Osteoblast (primary cell): ENCODE measurements at regions not wholly inside any gene's neighbourhood (a gene's known extent, or its start where the extent isn't known, plus 50 kb on each side); places are given as distances from the start of the nearest gene placed in this dataset.

Experiments
- DNase-seq: peaks from one replicate; pipeline ENCODE4 v3.0.0; 2011; ENCODE audit warnings: low spot score, mixed read lengths; ENCODE audit not compliant: insufficient read length; ENCODE audit errors: missing footprints
- H2AFZ ChIP-seq: 2 replicates; pipeline ENCODE4 v1.6.0; 2011; ENCODE audit warnings: mild to moderate bottlenecking, low read length
- H3K27ac ChIP-seq: 2 replicates; pipeline ENCODE4 v1.5.1; 2011; ENCODE audit warnings: mild to moderate bottlenecking, low read depth, low read length, moderate library complexity
- H3K27me3 ChIP-seq: 2 replicates; pipeline ENCODE4 v1.6.0; 2012; ENCODE audit warnings: mild to moderate bottlenecking, control low read depth, inconsistent platforms, low read length, moderate library complexity; ENCODE audit not compliant: insufficient read depth
- H3K36me3 ChIP-seq: 2 replicates; pipeline ENCODE4 v1.5.1; 2011; ENCODE audit warnings: mild to moderate bottlenecking, low read length, control low read depth, moderate library complexity; ENCODE audit not compliant: insufficient read depth
- H3K4me1 ChIP-seq: 2 replicates; pipeline ENCODE4 v1.5.1; 2011; ENCODE audit warnings: mild to moderate bottlenecking, low read length, control low read depth, moderate library complexity; ENCODE audit not compliant: insufficient read depth
- H3K4me2 ChIP-seq: 2 replicates; pipeline ENCODE4 v1.6.0; 2011; ENCODE audit warnings: mild to moderate bottlenecking, low read length; ENCODE audit not compliant: insufficient read depth
- H3K4me3 ChIP-seq: fragments of 200-600 bp; sonication (generic); 3 replicates; pipeline ENCODE4 v1.5.1; 2012; ENCODE audit warnings: mild to moderate bottlenecking, low read length, inconsistent platforms; ENCODE audit not compliant: insufficient read depth
- H3K79me2 ChIP-seq: 2 replicates; pipeline ENCODE4 v1.6.0; 2012; ENCODE audit warnings: mild to moderate bottlenecking, low read length, control low read depth, inconsistent platforms; ENCODE audit not compliant: insufficient read depth
- H3K9me3 ChIP-seq: 2 replicates; pipeline ENCODE4 v1.5.1; 2011; ENCODE audit warnings: low read depth, low read length, control low read depth
- H4K20me1 ChIP-seq: 2 replicates; pipeline ENCODE4 v1.6.0; 2012; ENCODE audit warnings: mild to moderate bottlenecking, low read length, control low read depth; ENCODE audit not compliant: insufficient read depth
- TF ChIP-seq, protein P1 (sequence below): IDR thresholded peaks from 2 replicates; pipeline ENCODE4 v1.5.1; 2011; ENCODE audit warnings: mild to moderate bottlenecking, low read depth, low read length, moderate library complexity; ENCODE audit errors: extremely low read depth

DNA sequence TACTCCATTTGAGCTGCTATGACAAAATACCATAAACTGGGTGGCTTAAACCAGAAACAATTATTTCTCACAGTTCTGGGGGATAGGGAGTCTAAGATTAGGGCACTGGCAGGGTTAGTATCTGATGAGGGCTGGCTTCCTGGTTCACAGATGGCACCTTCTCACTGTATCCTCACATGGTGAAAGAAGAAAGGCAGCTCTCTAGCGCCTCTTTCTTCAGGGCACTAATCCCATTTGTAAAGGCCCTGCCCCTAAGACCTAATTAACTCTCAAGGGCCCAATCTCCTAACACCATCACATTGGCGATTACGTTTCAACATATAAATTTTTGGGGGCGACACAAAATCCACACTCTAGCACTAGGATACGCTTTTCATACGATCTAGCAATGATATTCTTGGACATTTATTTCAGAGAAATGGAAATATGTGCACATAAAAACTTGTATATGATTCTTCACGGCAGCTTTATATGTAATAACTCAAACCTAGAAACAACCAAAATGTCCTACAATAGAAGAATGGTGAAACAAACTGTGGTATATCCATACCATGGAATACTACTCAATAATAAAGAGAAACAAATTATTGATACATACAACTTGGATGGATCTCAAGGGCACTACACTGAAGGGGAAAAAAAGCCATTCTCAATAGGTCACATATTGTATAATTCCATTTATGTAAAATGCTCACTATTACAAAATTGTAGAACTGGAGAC, 111.0 kb downstream of the BCL2L11 start:
- no peaks in the 10 kb centered on the region for H3K9me3 ChIP-seq
- peaks cover 2% of the 10 kb centered on the region for H3K79me2 ChIP-seq

DNA sequence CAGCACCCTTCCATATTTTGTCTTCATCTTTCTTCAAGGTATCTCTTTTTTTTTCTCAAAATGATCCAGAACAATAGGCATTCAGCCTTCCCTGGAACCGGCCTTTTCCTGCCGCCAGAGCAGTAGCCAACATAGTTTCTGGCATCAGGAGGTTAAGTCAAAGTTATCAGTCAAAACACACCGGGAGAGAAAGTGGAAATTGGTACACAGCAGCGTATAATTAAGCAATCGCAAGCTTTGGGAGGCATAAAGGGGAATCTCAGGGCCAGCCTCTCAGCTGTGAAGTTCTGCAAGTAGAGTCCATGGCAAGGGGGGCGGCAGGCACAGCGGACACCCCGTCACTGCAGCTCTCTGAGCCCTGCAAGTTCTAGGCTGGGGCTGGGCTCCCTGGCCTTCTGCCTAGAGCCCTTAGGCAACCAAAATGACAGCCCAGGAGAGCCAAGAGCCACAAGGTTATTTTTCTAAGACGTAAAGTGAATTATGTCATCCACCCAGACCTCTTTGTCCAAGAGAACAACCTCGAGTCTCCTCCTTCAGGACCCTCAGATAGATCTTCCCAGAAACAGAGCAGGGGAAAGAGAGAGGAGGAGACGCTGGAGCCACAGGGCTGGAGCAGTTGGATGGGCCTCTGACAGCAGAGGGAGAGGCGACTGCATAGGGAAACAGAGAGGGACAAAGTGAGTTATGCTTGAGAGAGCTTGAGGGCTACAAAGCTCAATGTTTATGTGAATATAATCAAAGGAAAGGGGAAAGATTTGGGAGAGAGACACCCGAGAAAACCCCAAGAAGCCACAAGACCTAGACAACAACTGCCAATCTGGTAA, 114.7 kb downstream of the BCL2L11 start:
- H2AFZ ChIP-seq: no peak overlapping the region
- peaks cover 2% of the 10 kb centered on the region for H4K20me1 ChIP-seq
- no peak overlapping the region for H3K4me3 ChIP-seq
- H3K27ac ChIP-seq: no peak overlapping the region
- H3K4me1 ChIP-seq: no peaks in the 10 kb centered on the region
- H3K4me2 ChIP-seq: no peak overlapping the region
- H3K9me3 ChIP-seq: no peaks in the 10 kb centered on the region
- H3K79me2 ChIP-seq: no peaks in the 10 kb centered on the region
- no peak for DNase-seq
- H3K27me3 ChIP-seq: no peaks in the 10 kb centered on the region
- H3K36me3 ChIP-seq: no peaks in the 10 kb centered on the region
- TF ChIP-seq, protein P1, sequence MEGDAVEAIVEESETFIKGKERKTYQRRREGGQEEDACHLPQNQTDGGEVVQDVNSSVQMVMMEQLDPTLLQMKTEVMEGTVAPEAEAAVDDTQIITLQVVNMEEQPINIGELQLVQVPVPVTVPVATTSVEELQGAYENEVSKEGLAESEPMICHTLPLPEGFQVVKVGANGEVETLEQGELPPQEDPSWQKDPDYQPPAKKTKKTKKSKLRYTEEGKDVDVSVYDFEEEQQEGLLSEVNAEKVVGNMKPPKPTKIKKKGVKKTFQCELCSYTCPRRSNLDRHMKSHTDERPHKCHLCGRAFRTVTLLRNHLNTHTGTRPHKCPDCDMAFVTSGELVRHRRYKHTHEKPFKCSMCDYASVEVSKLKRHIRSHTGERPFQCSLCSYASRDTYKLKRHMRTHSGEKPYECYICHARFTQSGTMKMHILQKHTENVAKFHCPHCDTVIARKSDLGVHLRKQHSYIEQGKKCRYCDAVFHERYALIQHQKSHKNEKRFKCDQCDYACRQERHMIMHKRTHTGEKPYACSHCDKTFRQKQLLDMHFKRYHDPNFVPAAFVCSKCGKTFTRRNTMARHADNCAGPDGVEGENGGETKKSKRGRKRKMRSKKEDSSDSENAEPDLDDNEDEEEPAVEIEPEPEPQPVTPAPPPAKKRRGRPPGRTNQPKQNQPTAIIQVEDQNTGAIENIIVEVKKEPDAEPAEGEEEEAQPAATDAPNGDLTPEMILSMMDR: no peak

More for the DNA sequence above, 111.0 kb downstream of the BCL2L11 start:
- DNase-seq: no peak
- H4K20me1 ChIP-seq: peaks cover 9% of the 10 kb centered on the region
- no peaks in the 10 kb centered on the region for H3K27me3 ChIP-seq
- no peak overlapping the region for H3K27ac ChIP-seq
- no peak overlapping the region for H3K4me2 ChIP-seq
- H3K36me3 ChIP-seq: no peaks in the 10 kb centered on the region
- H3K4me1 ChIP-seq: peaks cover 13% of the 10 kb centered on the region
- H3K4me3 ChIP-seq: no peak overlapping the region
- TF ChIP-seq, protein P1: no peak
- H2AFZ ChIP-seq: no peak overlapping the region

DNA sequence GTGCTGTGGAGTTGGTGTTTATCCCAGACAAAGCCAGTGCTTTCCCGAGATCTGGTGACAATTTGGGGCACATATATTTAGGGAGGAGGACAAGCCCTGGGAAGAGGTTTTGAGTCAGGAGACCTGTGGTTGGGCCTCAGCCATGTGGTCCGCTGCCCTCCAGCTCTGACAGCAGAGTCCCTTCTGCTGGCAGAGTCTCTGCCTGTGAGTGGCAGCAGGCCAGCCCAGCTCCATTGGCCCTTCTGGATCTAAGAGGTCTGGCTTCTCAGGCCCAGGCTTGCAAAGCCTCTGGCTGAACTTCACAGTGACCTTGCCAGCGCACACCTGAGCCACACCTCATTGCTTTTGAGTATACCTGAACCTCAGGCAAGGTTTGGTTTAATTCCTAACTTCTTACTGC, 115.3 kb downstream of the BCL2L11 start:
- Histone ChIP-seq H3K79me2 (no peaks in the 10 kb centered on the region), H3K36me3 (no peaks in the 10 kb centered on the region), H3K4me2 (no peak overlapping the region), H3K4me3 (no peak overlapping the region), H3K27me3 (no peaks in the 10 kb centered on the region), H3K9me3 (no peaks in the 10 kb centered on the region), H3K27ac (no peak overlapping the region), H2AFZ (no peak overlapping the region), H4K20me1 (peaks cover 2% of the 10 kb centered on the region), H3K4me1 (no peaks in the 10 kb centered on the region)
- DNase-seq: no peak
- TF ChIP-seq, protein P1: no peak

DNA sequence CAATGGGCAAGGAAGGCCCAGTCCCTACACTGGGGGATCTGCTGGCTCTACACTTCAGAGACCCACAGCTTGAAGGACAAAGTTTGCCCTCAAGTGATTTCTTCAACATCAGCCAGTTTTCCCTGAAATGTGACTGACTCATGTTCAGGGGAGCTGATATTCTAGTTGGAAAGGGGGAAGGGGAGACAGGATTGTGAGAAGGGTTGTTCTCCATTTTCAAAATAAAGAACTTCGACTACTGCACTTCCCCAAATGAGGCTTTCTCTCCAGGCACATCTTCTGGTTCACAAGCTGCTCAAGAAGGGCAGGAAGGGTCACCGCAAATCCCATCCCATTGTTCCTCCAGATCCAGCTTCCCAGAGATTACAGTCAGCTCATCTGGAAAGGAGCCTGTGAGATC, 117.6 kb downstream of the BCL2L11 start:
- Histone ChIP-seq H3K4me2 (no peak overlapping the region), H4K20me1 (peaks cover 2% of the 10 kb centered on the region), H2AFZ (no peak overlapping the region), H3K36me3 (no peaks in the 10 kb centered on the region), H3K27ac (no peak overlapping the region), H3K9me3 (no peaks in the 10 kb centered on the region), H3K4me1 (no peaks in the 10 kb centered on the region), H3K27me3 (no peaks in the 10 kb centered on the region), H3K4me3 (no peak overlapping the region), H3K79me2 (no peaks in the 10 kb centered on the region)
- TF ChIP-seq, protein P1: no peak
- DNase-seq: no peak
